Trophoblast cell (in vitro differentiated cells and primary cell): ENCODE measurements at regions not wholly inside any gene's neighbourhood (a gene's known extent, or its start where the extent isn't known, plus 50 kb on each side); places are given as distances from the start of the nearest gene placed in this dataset.

Experiments
- DNase-seq, 2 donors: peaks; one replicate each; pipeline ENCODE4 v3.0.0-alpha.2; 2016
- H2AFZ ChIP-seq: 2 replicates; pipeline ENCODE4 v1.6.1; 2013; ENCODE audit warnings: low read length, moderate library complexity, mild to moderate bottlenecking; ENCODE audit not compliant: insufficient read depth, poor library complexity
- H2AK5ac ChIP-seq: 2 replicates; pipeline ENCODE4 v1.6.1; 2013; ENCODE audit warnings: mild to moderate bottlenecking, low read length
- H2BK120ac ChIP-seq: 2 replicates; pipeline ENCODE4 v1.6.1; 2013; ENCODE audit warnings: low read length, mild to moderate bottlenecking, moderate library complexity; ENCODE audit not compliant: insufficient read depth, poor library complexity
- H2BK12ac ChIP-seq: 2 replicates; pipeline ENCODE4 v1.6.1; 2013; ENCODE audit warnings: mild to moderate bottlenecking, low read length, moderate library complexity
- H2BK5ac ChIP-seq: 2 replicates; pipeline ENCODE4 v1.6.1; 2013; ENCODE audit warnings: low read length, low read depth, moderate library complexity, mild to moderate bottlenecking; ENCODE audit not compliant: poor library complexity
- H3K14ac ChIP-seq: 2 replicates; pipeline ENCODE4 v1.6.1; 2013; ENCODE audit warnings: mild to moderate bottlenecking, low read length
- H3K18ac ChIP-seq: 2 replicates; pipeline ENCODE4 v1.6.1; 2013; ENCODE audit warnings: mild to moderate bottlenecking, low read length
- H3K23ac ChIP-seq: 2 replicates; pipeline ENCODE4 v1.6.1; 2013; ENCODE audit warnings: low read length
- H3K27ac ChIP-seq: 2 replicates; pipeline ENCODE4 v1.5.1; 2013; ENCODE audit warnings: low read depth, mild to moderate bottlenecking, inconsistent platforms, low read length, moderate library complexity
- H3K27me3 ChIP-seq: 2 replicates; pipeline ENCODE4 v1.6.1; 2013; ENCODE audit warnings: inconsistent platforms, mild to moderate bottlenecking, low read length, moderate library complexity; ENCODE audit not compliant: insufficient read depth
- H3K36me3 ChIP-seq, 2 experiments: 1 replicate in 1 of 2; 2 replicates in 1 of 2; pipeline ENCODE4 v1.6.1; 2013; ENCODE audit warnings: low read length in 2 of 2, mild to moderate bottlenecking in 2 of 2, moderate library complexity in 1 of 2; ENCODE audit not compliant: insufficient read depth in 2 of 2, control insufficient read depth in 1 of 2
- H3K4ac ChIP-seq: 2 replicates; pipeline ENCODE4 v1.6.1; 2013; ENCODE audit warnings: low read depth, mild to moderate bottlenecking, low read length, moderate library complexity
- H3K4me1 ChIP-seq, 2 experiments: 1 replicate in 1 of 2; 2 replicates in 1 of 2; pipeline ENCODE4 v1.6.1; 2013; ENCODE audit warnings: low read length in 2 of 2, mild to moderate bottlenecking in 2 of 2, moderate library complexity in 1 of 2; ENCODE audit not compliant: insufficient read depth in 2 of 2, control insufficient read depth in 1 of 2
- H3K4me2 ChIP-seq: 2 replicates; pipeline ENCODE4 v1.6.1; 2013; ENCODE audit warnings: inconsistent platforms, mild to moderate bottlenecking, low read length, moderate library complexity
- H3K4me3 ChIP-seq: 2 replicates; pipeline ENCODE4 v1.5.1; 2013; ENCODE audit warnings: mild to moderate bottlenecking, low read depth, low read length, inconsistent platforms
- H3K79me1 ChIP-seq: one replicate; pipeline ENCODE4 v1.6.1; 2013; ENCODE audit warnings: low read length
- H3K79me2 ChIP-seq: 2 replicates; pipeline ENCODE4 v1.6.1; 2013; ENCODE audit warnings: low read length, mild to moderate bottlenecking; ENCODE audit not compliant: control insufficient read depth, insufficient read depth, poor library complexity
- H3K9ac ChIP-seq: 2 replicates; pipeline ENCODE4 v1.6.1; 2013; ENCODE audit warnings: mild to moderate bottlenecking, low read length
- H3K9me3 ChIP-seq: 2 replicates; pipeline ENCODE4 v1.6.1; 2013; ENCODE audit warnings: low read depth, mild to moderate bottlenecking, control low read depth, inconsistent platforms, low read length; ENCODE audit not compliant: insufficient read depth
- H4K12ac ChIP-seq: 2 replicates; pipeline ENCODE4 v1.6.1; 2013; ENCODE audit warnings: low read depth, mild to moderate bottlenecking, low read length, moderate library complexity
- H4K8ac ChIP-seq: 2 replicates; pipeline ENCODE4 v1.6.1; 2013; ENCODE audit warnings: low read depth, mild to moderate bottlenecking, low read length, moderate library complexity
- H4K91ac ChIP-seq: one replicate; pipeline ENCODE4 v1.6.1; 2013; ENCODE audit warnings: low read depth, mild to moderate bottlenecking, low read length, moderate library complexity
- WGBS: extraction: QIAGEN DNeasy Blood & Tissue Kit; methylation state at CpG from one replicate; pipeline ENCODE4 v1.1.7; 2013; ENCODE audit warnings: missing lambda C conversion rate; ENCODE audit not compliant: insufficient read length, insufficient coverage; ENCODE audit errors: extremely low coverage; 5-methylcytosine and 5-hydroxymethylcytosine counted together

GRCh38 chr10:111177379-111177778 is 100.5 kb downstream of the ADRA2A start:
- peaks cover 0 to 2% of the 10 kb centered on the region in 2 experiments for H3K4me1 ChIP-seq
- no peak overlapping the region for H3K23ac ChIP-seq
- no peak overlapping the region for H3K14ac ChIP-seq
- no peak overlapping the region for H3K9ac ChIP-seq
- H4K8ac ChIP-seq = no peak overlapping the region
- no peak overlapping the region for H2BK12ac ChIP-seq
- H4K12ac ChIP-seq = no peak overlapping the region
- no peaks in the 10 kb centered on the region for H3K79me1 ChIP-seq
- no peak overlapping the region for H3K18ac ChIP-seq
- no peak overlapping the region for H3K4ac ChIP-seq
- H3K36me3 ChIP-seq = no peaks in the 10 kb centered on the region
- DNase-seq = no peak
- no peaks in the 10 kb centered on the region for H3K9me3 ChIP-seq
- no peak overlapping the region for H4K91ac ChIP-seq
- no peak overlapping the region for H3K27ac ChIP-seq
- no peaks in the 10 kb centered on the region for H3K27me3 ChIP-seq
- H3K4me2 ChIP-seq = no peak overlapping the region
- no peak overlapping the region for H2BK5ac ChIP-seq
- no CpG with 5 or more reads among the region's 2 CpGs for WGBS
- H3K79me2 ChIP-seq = no peaks in the 10 kb centered on the region
- H2BK120ac ChIP-seq = no peak overlapping the region
- no peak overlapping the region for H2AK5ac ChIP-seq
- no peak overlapping the region for H2AFZ ChIP-seq
- H3K4me3 ChIP-seq = no peak overlapping the region

- no peak for DNase-seq
- Histone ChIP-seq H3K9me3 (no peaks in the 10 kb centered on the region), H3K18ac (no peak overlapping the region), H4K12ac (no peak overlapping the region), H3K36me3 (no peaks in the 10 kb centered on the region), H3K4me3 (no peak overlapping the region), H3K9ac (no peak overlapping the region), H3K23ac (no peak overlapping the region), H2AK5ac (no peak overlapping the region), H3K4me2 (no peak overlapping the region), H3K4ac (no peak overlapping the region), H3K79me2 (no peaks in the 10 kb centered on the region), H2BK5ac (no peak overlapping the region), H2BK120ac (no peak overlapping the region), H3K79me1 (no peaks in the 10 kb centered on the region), H3K4me1 (peaks cover 0 to 2% of the 10 kb centered on the region in 2 experiments), H4K8ac (no peak overlapping the region), H3K14ac (no peak overlapping the region), H3K27ac (no peak overlapping the region), H3K27me3 (no peaks in the 10 kb centered on the region), H4K91ac (no peak overlapping the region), H2BK12ac (no peak overlapping the region), H2AFZ (no peak overlapping the region)
- no CpG with 5 or more reads among the region's 2 CpGs for WGBS
These were observed 102.7 kb downstream of the ADRA2A start for GRCh38 chr10:111179514-111179913.

- H3K4ac ChIP-seq = no peak overlapping the region
- no peak overlapping the region for H3K4me3 ChIP-seq
- H2AK5ac ChIP-seq = no peak overlapping the region
- no peak overlapping the region for H3K27ac ChIP-seq
- no peaks in the 10 kb centered on the region for H3K79me1 ChIP-seq
- H3K14ac ChIP-seq = no peak overlapping the region
- H3K9me3 ChIP-seq = no peaks in the 10 kb centered on the region
- no peak overlapping the region for H4K12ac ChIP-seq
- H3K23ac ChIP-seq = no peak overlapping the region
- H3K18ac ChIP-seq = no peak overlapping the region
- H4K8ac ChIP-seq = no peak overlapping the region
- no peaks in the 10 kb centered on the region for H3K4me1 ChIP-seq
- no peaks in the 10 kb centered on the region for H3K27me3 ChIP-seq
- H2BK120ac ChIP-seq = no peak overlapping the region
- no peak overlapping the region for H3K9ac ChIP-seq
- H3K4me2 ChIP-seq = no peak overlapping the region
- no peaks in the 10 kb centered on the region for H3K79me2 ChIP-seq
- no peak overlapping the region for H2BK5ac ChIP-seq
- no peak overlapping the region for H4K91ac ChIP-seq
- no peak overlapping the region for H2BK12ac ChIP-seq
- no peaks in the 10 kb centered on the region for H3K36me3 ChIP-seq
- no CpG with 5 or more reads among the region's 1 CpG for WGBS
- H2AFZ ChIP-seq = no peak overlapping the region
- DNase-seq = no peak
These were observed 109.5 kb downstream of the ADRA2A start for GRCh38 chr10:111186358-111186757.

GRCh38 chr10:111187096-111187495 is 110.3 kb downstream of the ADRA2A start:
- no peak overlapping the region for H3K23ac ChIP-seq
- no peak overlapping the region for H2BK12ac ChIP-seq
- H3K79me2 ChIP-seq = no peaks in the 10 kb centered on the region
- no peak overlapping the region for H3K18ac ChIP-seq
- no peak overlapping the region for H2AK5ac ChIP-seq
- no peak overlapping the region for H3K27ac ChIP-seq
- DNase-seq = no peak
- H3K4me2 ChIP-seq = no peak overlapping the region
- H3K27me3 ChIP-seq = no peaks in the 10 kb centered on the region
- H3K4me1 ChIP-seq = no peaks in the 10 kb centered on the region
- no peak overlapping the region for H3K4me3 ChIP-seq
- H4K8ac ChIP-seq = no peak overlapping the region
- no peak overlapping the region for H2BK120ac ChIP-seq
- H3K79me1 ChIP-seq = no peaks in the 10 kb centered on the region
- H2BK5ac ChIP-seq = no peak overlapping the region
- H3K4ac ChIP-seq = no peak overlapping the region
- no peak overlapping the region for H4K12ac ChIP-seq
- H3K14ac ChIP-seq = no peak overlapping the region
- no peaks in the 10 kb centered on the region for H3K9me3 ChIP-seq
- no peaks in the 10 kb centered on the region for H3K36me3 ChIP-seq
- no CpG with 5 or more reads among the region's 4 CpGs for WGBS
- no peak overlapping the region for H2AFZ ChIP-seq
- no peak overlapping the region for H4K91ac ChIP-seq
- no peak overlapping the region for H3K9ac ChIP-seq
